ENCODE measurements at regions not wholly inside any gene's neighbourhood (a gene's known extent, or its start where the extent isn't known, plus 50 kb on each side); places are given as distances from the start of the nearest gene placed in this dataset.

GRCh38 chr4:156193800-156194199, 240.1 kb upstream of the CTSO start:
- DNase-seq = no peak
- H3K9me3 Mint-ChIP-seq (ENCODE audit: insufficient read depth) = no peaks in the 10 kb centered on the region
- H3K27ac Mint-ChIP-seq = no peak overlapping the region
- 0% methylated on average over 1 of the region's 3 CpGs for WGBS (ENCODE audit: insufficient coverage)
- no peaks in the 10 kb centered on the region for H3K27me3 ChIP-seq (replicated peaks in 1 of 4; ENCODE audit: control extremely low read depth in 1 of 4, control insufficient read depth in 3 of 4, insufficient read depth in 4 of 4, low read length in 3 of 4)
- intact Hi-C loops (cut with micrococcal nuclease) = no loop called here
- no peak overlapping the region for H3K4me3 ChIP-seq (ENCODE audit: control extremely low read depth in 1 of 5, extremely low read depth in 1 of 5, insufficient read depth in 1 of 5, low read depth in 2 of 5, low read length in 4 of 5)
- no peaks in the 10 kb centered on the region for H3K36me3 ChIP-seq (replicated peaks in 1 of 2; ENCODE audit: control extremely low read depth in 1 of 2, control insufficient read depth in 1 of 2, extremely low read depth in 1 of 2, insufficient read depth in 2 of 2, low read length in 1 of 2)
- ChIA-PET POLR2A (no interaction called here), CTCF (no interaction called here)
- no peak overlapping the region for H3K4me2 ChIP-seq (replicated peaks; ENCODE audit: low read depth, low read length, poor library complexity, severe bottlenecking)
- H3K4me1 ChIP-seq (ENCODE audit: control insufficient read depth in 2 of 2, insufficient read depth in 2 of 2, low read length in 2 of 2) = no peaks in the 10 kb centered on the region
- H4K20me1 ChIP-seq (ENCODE audit: control insufficient read depth, insufficient read depth, low read length, poor library complexity, severe bottlenecking) = no peaks in the 10 kb centered on the region
- peaks cover 0 to 10% (median 0%) of the 10 kb centered on the region in 3 donors for H3K9me3 ChIP-seq (ENCODE audit: control extremely low read depth in 1 of 3, control insufficient read depth in 2 of 3, insufficient read depth in 1 of 3, low read length in 2 of 3)
- no peak overlapping the region for H3K9ac ChIP-seq (ENCODE audit: low read length)
- H3K4me1 Mint-ChIP-seq = no peaks in the 10 kb centered on the region
- no peak for TF ChIP-seq CTCF (IDR thresholded peaks at IDR 0.05)
- TF ChIP-seq EZH2 (IDR thresholded peaks at IDR 0.05; ENCODE audit: borderline replicate concordance, insufficient read depth, low read depth, low read length, poor library complexity, severe bottlenecking) = no peak
- H3K27me3 Mint-ChIP-seq = no peaks in the 10 kb centered on the region
- H3K79me2 ChIP-seq (ENCODE audit: control insufficient read depth, insufficient read depth, low read length) = no peaks in the 10 kb centered on the region
- H2AFZ ChIP-seq (ENCODE audit: insufficient read depth, low read depth, low read length, poor library complexity, severe bottlenecking) = no peak overlapping the region
- H3K27ac ChIP-seq (ENCODE audit: low read length in 2 of 2) = no peak overlapping the region
- H3K4me3 Mint-ChIP-seq = no peak overlapping the region
- ATAC-seq (ENCODE audit: low read depth) = no peak

- no peak overlapping the region for H2AFZ ChIP-seq (ENCODE audit: insufficient read depth, low read depth, low read length, poor library complexity, severe bottlenecking)
- ChIA-PET POLR2A (no interaction called here), CTCF (no interaction called here)
- no peaks in the 10 kb centered on the region for H3K4me1 Mint-ChIP-seq
- DNase-seq (no peak), ATAC-seq (ENCODE audit: low read depth) (no peak)
- peaks cover 0 to 5% (median 0%) of the 10 kb centered on the region in 3 donors for H3K9me3 ChIP-seq (ENCODE audit: control extremely low read depth in 1 of 3, control insufficient read depth in 2 of 3, insufficient read depth in 1 of 3, low read length in 2 of 3)
- no peaks in the 10 kb centered on the region for H3K36me3 ChIP-seq (replicated peaks in 1 of 2; ENCODE audit: control extremely low read depth in 1 of 2, control insufficient read depth in 1 of 2, extremely low read depth in 1 of 2, insufficient read depth in 2 of 2, low read length in 1 of 2)
- no peak overlapping the region for H3K4me3 ChIP-seq (ENCODE audit: control extremely low read depth in 1 of 5, extremely low read depth in 1 of 5, insufficient read depth in 1 of 5, low read depth in 2 of 5, low read length in 4 of 5)
- no peaks in the 10 kb centered on the region for H3K4me1 ChIP-seq (ENCODE audit: control insufficient read depth in 2 of 2, insufficient read depth in 2 of 2, low read length in 2 of 2)
- H3K79me2 ChIP-seq (ENCODE audit: control insufficient read depth, insufficient read depth, low read length) = no peaks in the 10 kb centered on the region
- H3K9me3 Mint-ChIP-seq (ENCODE audit: insufficient read depth) = no peaks in the 10 kb centered on the region
- no peaks in the 10 kb centered on the region for H3K27me3 ChIP-seq (replicated peaks in 1 of 4; ENCODE audit: control extremely low read depth in 1 of 4, control insufficient read depth in 3 of 4, insufficient read depth in 4 of 4, low read length in 3 of 4)
- WGBS (ENCODE audit: insufficient coverage) = 82% methylated on average over 1 of the region's 2 CpGs
- H3K4me2 ChIP-seq (replicated peaks; ENCODE audit: low read depth, low read length, poor library complexity, severe bottlenecking) = no peak overlapping the region
- H3K9ac ChIP-seq (ENCODE audit: low read length) = no peak overlapping the region
- no peak overlapping the region for H3K27ac ChIP-seq (ENCODE audit: low read length in 2 of 2)
- no peak overlapping the region for H3K4me3 Mint-ChIP-seq
- TF ChIP-seq CTCF (IDR thresholded peaks at IDR 0.05) (no peak), EZH2 (IDR thresholded peaks at IDR 0.05; ENCODE audit: borderline replicate concordance, insufficient read depth, low read depth, low read length, poor library complexity, severe bottlenecking) (no peak)
- intact Hi-C loops (cut with micrococcal nuclease) = no loop called here
- no peaks in the 10 kb centered on the region for H4K20me1 ChIP-seq (ENCODE audit: control insufficient read depth, insufficient read depth, low read length, poor library complexity, severe bottlenecking)
- no peak overlapping the region for H3K27ac Mint-ChIP-seq
- H3K27me3 Mint-ChIP-seq = no peaks in the 10 kb centered on the region
Observed at GRCh38 chr4:156193106-156193505, 239.4 kb upstream of the CTSO start.

All from B cell (primary cell).